Subcutaneous abdominal adipose tissue (tissue), 5 donors: ENCODE measurements at regions not wholly inside any gene's neighbourhood (a gene's known extent, or its start where the extent isn't known, plus 50 kb on each side); places are given as distances from the start of the nearest gene placed in this dataset.

Source experiments
- H3K27ac ChIP-seq: one replicate; pipeline ENCODE4 v1.7.0; 2013; ENCODE audit warnings: low read depth, mild to moderate bottlenecking, inconsistent platforms, low read length, moderate library complexity
- H3K27me3 ChIP-seq, 5 donors: one replicate each; pipeline ENCODE4 v1.7.0; 2013; ENCODE audit warnings: low read length in 5 of 5, inconsistent platforms in 1 of 5; ENCODE audit not compliant: control insufficient read depth in 5 of 5, insufficient read depth in 4 of 5
- H3K36me3 ChIP-seq, 5 donors: one replicate each; pipeline ENCODE4 v1.7.0; 2013; ENCODE audit warnings: low read length in 5 of 5; ENCODE audit not compliant: control insufficient read depth in 5 of 5, insufficient read depth in 5 of 5
- H3K4me1 ChIP-seq, 5 donors: one replicate each; pipeline ENCODE4 v1.7.0; 2013; ENCODE audit warnings: low read length in 5 of 5, mild to moderate bottlenecking in 3 of 5, moderate library complexity in 1 of 5; ENCODE audit not compliant: control insufficient read depth in 5 of 5, insufficient read depth in 5 of 5
- H3K4me3 ChIP-seq, 5 donors: one replicate each; pipeline ENCODE4 v1.7.0; 2013; ENCODE audit warnings: low read length in 5 of 5, low read depth in 1 of 5
- H3K9ac ChIP-seq, 5 donors: one replicate each; pipeline ENCODE4 v1.7.0; 2013; ENCODE audit warnings: low read length in 5 of 5, mild to moderate bottlenecking in 4 of 5, moderate library complexity in 3 of 5
- H3K9me3 ChIP-seq, 5 donors: one replicate each; pipeline ENCODE4 v1.7.0; 2013; ENCODE audit warnings: low read length in 5 of 5; ENCODE audit not compliant: control insufficient read depth in 5 of 5
- donor health status: healthy.
- donor health status: healthy.
- donor health status: healthy.
- donor health status: healthy.
- donor health status: healthy.

DNA sequence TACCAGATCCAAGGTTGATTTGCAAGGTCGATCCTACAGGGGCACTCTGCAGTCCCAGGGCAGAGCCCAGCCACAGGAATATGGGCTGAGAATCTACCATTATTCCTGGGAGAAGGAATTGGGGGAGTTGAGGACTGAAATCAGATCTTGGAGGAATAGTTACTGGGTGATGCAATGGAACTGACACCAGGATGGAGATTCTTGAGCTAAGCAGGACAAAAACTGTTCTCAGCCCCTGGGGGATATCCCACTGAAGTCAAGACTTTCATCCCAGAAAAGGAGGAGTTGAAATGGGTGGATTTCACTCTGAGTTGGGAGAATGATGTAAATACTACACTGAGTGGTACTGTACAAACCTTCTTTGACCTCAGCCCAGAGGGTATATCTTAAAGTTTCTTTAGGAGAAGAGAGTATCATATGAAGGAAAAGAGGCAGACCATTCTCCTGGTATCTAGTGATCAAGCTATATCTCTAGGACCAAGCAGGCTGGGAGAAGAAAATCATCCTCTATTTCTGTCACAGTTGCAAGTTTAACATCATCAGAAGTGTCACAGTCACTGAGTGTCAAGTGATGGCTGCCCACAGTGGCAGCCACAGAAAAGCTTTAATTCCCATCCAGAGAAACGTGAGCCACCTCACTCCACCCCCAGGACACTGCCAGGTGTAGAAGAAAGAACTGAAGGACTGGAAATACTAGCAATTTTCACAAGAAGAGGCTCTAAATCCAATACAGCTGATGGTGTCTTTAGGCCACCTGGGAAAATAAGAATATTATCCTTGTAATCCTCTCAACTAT is 181.9 kb downstream of the NUAK1 start:
- no peak overlapping the region for H3K4me3 ChIP-seq
- no peaks in the 10 kb centered on the region for H3K27me3 ChIP-seq
- no peak overlapping the region for H3K9ac ChIP-seq
- H3K36me3 ChIP-seq: no peaks in the 10 kb centered on the region
- no peaks in the 10 kb centered on the region for H3K9me3 ChIP-seq
- H3K4me1 ChIP-seq: peaks cover 0 to 8% (median 6%) of the 10 kb centered on the region in 5 donors
- H3K27ac ChIP-seq: no peak overlapping the region

DNA sequence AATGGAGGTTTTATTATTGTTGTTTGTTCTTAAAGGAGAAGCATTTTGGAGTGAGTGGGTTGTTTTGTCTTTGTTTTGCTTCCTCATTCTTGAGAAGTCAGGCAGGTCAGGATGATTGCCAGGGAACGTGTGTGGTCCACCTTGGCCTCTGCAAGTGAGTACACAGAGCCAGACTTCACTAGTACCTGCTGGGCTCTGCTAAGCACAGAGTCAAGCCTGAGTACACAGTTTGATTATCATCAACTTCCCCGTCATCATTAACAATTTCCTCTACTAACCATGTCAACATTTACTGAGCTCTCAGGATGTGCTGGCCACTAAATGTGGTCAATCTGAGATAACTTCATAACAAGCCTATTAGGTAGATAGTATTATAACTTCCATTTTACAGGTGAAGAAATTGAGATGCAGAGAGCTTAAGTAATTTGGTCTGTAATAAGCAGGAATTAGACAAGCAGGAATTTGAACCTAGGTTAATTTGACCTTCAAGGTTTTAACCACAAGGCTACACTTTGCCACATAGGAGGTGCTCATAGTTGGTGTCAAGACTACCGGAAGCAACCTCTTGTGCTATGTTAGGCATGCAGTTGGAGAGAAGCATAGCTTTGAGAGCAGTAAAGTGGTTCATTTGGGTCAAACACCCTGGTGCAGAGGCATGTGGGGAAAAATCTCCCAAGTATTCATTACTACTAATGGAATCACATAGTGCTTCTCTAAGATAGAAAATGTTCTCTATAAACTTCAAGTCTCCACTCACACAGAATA is 178.3 kb downstream of the NUAK1 start:
- H3K9me3 ChIP-seq: no peaks in the 10 kb centered on the region
- no peaks in the 10 kb centered on the region for H3K36me3 ChIP-seq
- H3K27me3 ChIP-seq: no peaks in the 10 kb centered on the region
- no peak overlapping the region for H3K9ac ChIP-seq
- H3K4me3 ChIP-seq: no peak overlapping the region
- no peak overlapping the region for H3K27ac ChIP-seq
- peaks cover 0 to 1% (median 0%) of the 10 kb centered on the region in 5 donors for H3K4me1 ChIP-seq

DNA sequence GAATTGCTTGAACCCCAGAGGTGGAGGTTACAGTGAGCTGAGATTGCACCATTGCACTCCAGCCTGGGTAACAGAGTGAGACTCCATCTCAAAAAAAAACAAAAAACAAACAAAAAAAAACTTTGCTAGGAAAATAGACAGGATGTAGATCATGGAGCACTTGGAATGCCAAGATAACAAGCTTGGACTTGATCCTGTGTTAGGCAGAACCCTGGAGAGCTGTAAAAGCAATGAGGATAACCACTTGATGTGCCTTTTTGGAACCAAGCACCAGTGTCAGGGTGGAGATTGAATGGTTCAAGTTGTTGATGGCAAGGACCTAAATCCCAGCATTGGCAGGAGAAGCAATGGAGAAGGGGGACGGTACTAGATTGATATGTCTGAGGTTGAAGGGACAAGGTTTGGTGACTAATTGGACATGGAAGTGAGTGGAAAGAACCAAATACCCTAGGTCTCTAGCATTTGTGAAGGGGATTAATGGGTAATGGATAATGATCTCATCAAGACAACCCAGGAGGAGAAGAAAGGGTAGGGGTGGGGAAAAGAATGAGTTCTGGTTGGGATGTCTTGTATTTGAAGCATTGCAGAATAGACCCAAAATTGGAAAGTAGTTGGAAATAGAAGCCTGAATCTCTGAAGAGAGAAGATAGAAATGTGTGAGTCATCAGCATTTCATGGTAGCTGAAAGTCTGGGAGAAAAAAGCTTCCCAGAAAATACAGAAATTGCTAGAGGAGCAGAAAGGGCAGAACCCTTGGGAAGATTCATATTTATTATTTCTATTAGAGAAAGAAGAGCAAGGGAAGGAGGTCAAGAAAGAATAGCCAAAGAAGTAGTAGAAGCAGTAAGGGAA is 176.7 kb downstream of the NUAK1 start:
- Histone ChIP-seq H3K4me3 (no peak overlapping the region), H3K9ac (no peak overlapping the region), H3K9me3 (no peaks in the 10 kb centered on the region), H3K27me3 (no peaks in the 10 kb centered on the region), H3K36me3 (no peaks in the 10 kb centered on the region), H3K4me1 (peaks cover 0 to 4% (median 0%) of the 10 kb centered on the region in 5 donors), H3K27ac (no peak overlapping the region)

DNA sequence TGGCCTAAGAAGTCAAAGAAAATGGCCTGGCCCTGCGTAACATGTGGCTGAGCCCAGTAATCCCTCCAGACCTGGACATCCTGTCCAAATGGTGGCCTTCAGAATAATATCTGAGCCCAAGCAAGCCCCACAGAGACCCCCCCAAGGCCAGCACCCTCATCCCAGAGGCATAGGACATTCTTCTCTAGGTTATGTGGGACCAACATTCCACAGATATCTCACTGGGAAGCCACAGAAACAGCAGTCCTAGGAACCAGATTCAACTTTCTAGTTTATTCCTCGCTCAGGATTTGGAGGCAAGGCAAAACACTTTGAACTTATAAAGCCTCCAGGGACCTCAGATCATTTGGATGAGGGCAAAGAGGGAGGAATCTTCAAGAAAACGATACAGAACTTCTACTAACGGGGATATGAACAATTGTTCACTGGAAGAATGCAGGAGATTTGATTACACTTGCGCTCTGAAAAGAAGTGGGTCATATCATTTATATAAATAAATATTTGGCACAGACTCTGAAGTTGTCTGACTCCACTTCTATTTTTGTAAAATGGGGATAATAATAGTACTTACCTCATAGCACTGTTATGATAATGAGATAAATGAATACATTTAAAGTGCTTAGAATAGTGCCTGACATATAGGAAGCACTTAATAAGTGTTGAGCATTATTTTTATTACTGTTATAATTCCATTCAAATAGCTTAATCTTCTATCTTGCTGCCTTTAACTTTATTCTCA is 171.5 kb downstream of the NUAK1 start:
- no peak overlapping the region for H3K9ac ChIP-seq
- no peak overlapping the region for H3K27ac ChIP-seq
- no peaks in the 10 kb centered on the region for H3K9me3 ChIP-seq
- peaks cover 0 to 6% (median 0%) of the 10 kb centered on the region in 5 donors for H3K4me1 ChIP-seq
- no peaks in the 10 kb centered on the region for H3K36me3 ChIP-seq
- no peaks in the 10 kb centered on the region for H3K27me3 ChIP-seq
- H3K4me3 ChIP-seq: no peak overlapping the region

DNA sequence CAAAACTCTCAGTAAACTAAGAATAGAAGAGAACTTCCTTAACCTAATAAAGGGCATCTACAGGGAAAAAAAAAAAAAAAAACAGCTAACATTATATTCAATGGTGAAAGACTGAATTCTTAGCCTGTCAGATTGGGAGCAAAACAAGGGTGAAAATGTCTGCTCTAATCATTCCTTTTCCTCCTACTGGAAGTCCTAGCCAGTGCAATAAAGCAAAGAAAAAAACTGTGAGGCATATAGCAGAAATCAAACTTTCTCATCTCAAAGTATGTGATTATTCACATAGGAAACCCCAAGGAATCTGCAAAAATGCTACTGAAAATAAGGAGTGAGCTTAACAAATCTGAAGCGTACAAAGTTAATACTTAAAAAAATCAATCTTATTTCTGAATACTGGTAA is 170.7 kb downstream of the NUAK1 start:
- H3K9me3 ChIP-seq: no peaks in the 10 kb centered on the region
- H3K4me3 ChIP-seq: no peak overlapping the region
- H3K36me3 ChIP-seq: no peaks in the 10 kb centered on the region
- no peak overlapping the region for H3K27ac ChIP-seq
- H3K27me3 ChIP-seq: no peaks in the 10 kb centered on the region
- H3K9ac ChIP-seq: no peak overlapping the region
- H3K4me1 ChIP-seq: peaks cover 0 to 6% (median 0%) of the 10 kb centered on the region in 5 donors

DNA sequence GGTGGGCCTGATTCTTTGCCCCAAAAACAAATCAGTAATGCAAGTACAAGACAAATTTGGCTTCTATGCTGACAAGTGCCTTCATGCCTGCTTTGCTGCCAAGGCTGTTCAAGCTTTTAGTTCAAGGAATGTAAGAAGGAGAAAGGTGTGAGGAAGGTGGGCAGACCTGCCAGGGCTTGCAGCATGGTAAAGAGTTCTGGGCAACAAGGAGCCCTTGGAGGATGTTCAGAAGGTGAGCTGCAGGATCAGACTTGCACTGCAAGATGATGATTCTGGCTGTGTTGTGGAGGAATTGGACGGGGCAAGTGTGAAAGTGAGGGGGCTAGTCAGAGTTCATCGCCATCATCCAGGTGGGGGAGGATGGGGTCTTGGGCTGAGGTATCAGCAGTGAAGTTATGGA is 167.9 kb downstream of the NUAK1 start:
- H3K4me1 ChIP-seq: peaks cover 0 to 6% (median 0%) of the 10 kb centered on the region in 5 donors
- no peak overlapping the region for H3K4me3 ChIP-seq
- H3K27me3 ChIP-seq: no peaks in the 10 kb centered on the region
- no peak overlapping the region for H3K9ac ChIP-seq
- H3K36me3 ChIP-seq: no peaks in the 10 kb centered on the region
- no peak overlapping the region for H3K27ac ChIP-seq
- no peaks in the 10 kb centered on the region for H3K9me3 ChIP-seq

DNA sequence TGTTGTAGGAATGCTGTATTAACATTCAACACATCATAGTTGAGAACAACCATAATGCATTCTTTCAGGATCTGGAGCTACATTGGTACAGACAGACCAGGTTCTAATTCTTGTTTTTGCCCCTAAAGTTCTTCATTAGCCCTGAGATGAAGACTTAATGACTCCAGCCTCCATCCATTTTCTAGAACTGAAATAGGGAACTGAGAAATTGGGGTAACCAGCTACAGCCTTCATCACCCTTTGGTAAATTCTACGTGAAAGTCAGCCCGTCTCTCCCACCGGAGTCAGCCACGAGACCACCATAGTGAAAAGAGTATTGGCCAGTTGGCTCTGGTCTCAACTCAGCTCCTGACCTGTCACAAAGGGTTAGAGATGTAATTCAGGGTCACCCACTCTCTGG is 164.0 kb downstream of the NUAK1 start:
- Histone ChIP-seq H3K9me3 (no peaks in the 10 kb centered on the region), H3K4me1 (no peaks in the 10 kb centered on the region), H3K36me3 (no peaks in the 10 kb centered on the region), H3K9ac (no peak overlapping the region), H3K27ac (no peak overlapping the region), H3K4me3 (no peak overlapping the region), H3K27me3 (no peaks in the 10 kb centered on the region)

DNA sequence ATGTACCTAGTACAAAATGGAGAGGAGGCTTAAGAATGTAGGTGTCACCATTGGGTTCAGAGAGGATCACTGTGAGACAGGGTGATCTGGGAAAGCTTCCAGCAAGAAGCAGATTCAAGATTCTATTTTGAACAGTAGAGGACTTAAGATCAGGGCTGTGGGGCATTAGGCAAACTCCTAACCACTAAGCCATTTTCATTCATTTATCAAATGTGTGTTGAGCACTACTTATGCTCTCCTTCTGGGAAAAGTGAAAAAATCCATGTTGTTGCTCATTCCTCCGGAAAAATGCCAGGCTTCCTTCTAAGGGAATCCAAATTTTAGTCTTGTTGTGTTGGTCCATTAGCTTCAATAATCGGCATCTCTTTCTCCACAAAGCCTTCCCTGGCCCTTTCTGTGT is 163.4 kb downstream of the NUAK1 start:
- Histone ChIP-seq H3K4me1 (no peaks in the 10 kb centered on the region), H3K4me3 (no peak overlapping the region), H3K27ac (no peak overlapping the region), H3K9me3 (no peaks in the 10 kb centered on the region), H3K27me3 (no peaks in the 10 kb centered on the region), H3K36me3 (no peaks in the 10 kb centered on the region), H3K9ac (no peak overlapping the region)

DNA sequence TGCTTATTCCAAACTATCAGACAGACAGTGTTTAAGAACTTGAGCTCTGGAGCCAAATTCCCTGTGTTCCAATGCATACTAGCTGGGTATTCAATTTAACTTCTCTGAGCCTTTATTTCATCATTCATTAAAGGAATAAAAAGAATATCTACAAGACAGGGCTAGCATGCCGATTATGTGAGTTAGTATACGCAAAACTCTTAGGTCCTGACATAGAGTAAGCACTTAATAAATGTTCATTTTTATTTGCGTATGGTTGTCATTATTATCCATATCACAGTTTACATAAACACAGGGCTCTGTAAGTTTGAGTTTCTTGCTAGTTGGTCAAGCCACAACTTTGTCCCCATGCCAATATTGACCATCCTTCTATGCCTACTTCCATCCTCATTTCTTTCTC is 161.5 kb downstream of the NUAK1 start:
- no peaks in the 10 kb centered on the region for H3K9me3 ChIP-seq
- H3K27ac ChIP-seq: no peak overlapping the region
- H3K27me3 ChIP-seq: no peaks in the 10 kb centered on the region
- H3K9ac ChIP-seq: no peak overlapping the region
- H3K4me1 ChIP-seq: peaks cover 0 to 12% (median 5%) of the 10 kb centered on the region in 5 donors
- no peaks in the 10 kb centered on the region for H3K36me3 ChIP-seq
- no peak overlapping the region for H3K4me3 ChIP-seq
